ENCODE measurements at regions not wholly inside any gene's neighbourhood (a gene's known extent, or its start where the extent isn't known, plus 50 kb on each side); places are given as distances from the start of the nearest gene placed in this dataset.

GRCh38 chr2:48107326-48107925, 201.1 kb upstream of the FBXO11 start:
- DNase-seq (ENCODE audit: low read depth) = no peak

- DNase-seq (ENCODE audit: low read depth) = no peak
These were observed 202.2 kb upstream of the FBXO11 start for GRCh38 chr2:48108455-48108854.

GRCh38 chr2:48109491-48110204, 203.3 kb upstream of the FBXO11 start:
- no peak for DNase-seq (ENCODE audit: low read depth)

DNA sequence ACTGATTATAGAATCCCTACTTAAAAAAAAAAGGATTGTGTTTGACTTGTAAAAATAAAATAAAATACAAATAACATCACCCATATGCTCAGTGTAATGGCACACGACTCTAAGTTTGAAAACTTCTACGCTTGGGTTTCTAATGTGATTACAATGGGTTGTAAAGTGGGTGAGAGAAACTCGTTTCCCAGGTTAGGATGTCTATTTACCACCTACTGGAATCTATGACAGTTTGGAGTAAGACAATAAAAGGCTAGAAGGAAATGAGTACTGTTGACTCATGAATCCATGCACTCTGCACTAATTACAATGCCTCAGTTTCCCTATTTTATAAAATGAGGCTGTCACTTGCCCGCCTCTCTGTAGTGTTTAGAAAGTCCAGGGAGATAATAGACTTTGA, 204.0 kb upstream of the FOXN2 start:
- DNase-seq (ENCODE audit: low read depth) = no peak

- no peak for DNase-seq (ENCODE audit: low read depth)
These were observed 201.4 kb upstream of the FOXN2 start for GRCh38 chr2:48112911-48113680.

DNA sequence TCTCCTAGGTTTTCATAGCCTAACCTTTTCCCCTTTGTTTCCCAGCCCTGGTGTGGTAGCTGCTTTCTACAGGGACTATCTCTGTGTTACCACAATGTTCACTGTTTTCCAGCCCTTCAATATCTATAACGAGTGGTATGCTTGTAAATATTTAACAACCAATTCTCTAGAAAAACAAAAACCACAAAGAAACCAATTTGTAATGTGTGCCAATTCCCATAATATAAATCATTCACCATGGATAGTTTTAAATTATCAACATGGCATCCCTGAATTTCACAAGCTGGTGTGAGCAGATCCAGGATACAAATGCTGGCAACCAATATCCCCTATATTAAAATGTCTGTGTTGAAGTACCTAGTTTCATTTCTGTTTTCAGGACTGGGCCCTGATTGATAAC, 200.7 kb upstream of the FOXN2 start:
- no peak for DNase-seq (ENCODE audit: low read depth)

DNA sequence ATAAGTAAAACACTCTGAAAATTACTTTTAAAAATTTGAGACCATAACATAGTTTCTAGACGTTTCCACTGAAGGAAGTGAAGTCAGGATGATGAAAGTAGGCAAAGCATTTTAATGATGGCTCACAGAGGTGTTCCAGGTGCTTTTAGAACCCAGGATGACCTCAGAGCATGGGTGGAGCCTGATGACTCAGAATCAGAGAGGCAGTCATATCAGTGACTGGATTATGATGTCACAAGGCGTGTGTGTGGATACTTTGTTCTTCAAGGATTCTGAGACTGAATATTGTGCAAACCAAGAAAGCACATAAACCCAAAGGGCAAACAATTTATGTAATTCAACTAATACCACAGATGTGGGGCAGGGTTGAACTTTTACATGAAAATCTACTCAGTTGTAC, 200.2 kb upstream of the FOXN2 start:
- DNase-seq (ENCODE audit: low read depth) = peak; percentile 56

DNA sequence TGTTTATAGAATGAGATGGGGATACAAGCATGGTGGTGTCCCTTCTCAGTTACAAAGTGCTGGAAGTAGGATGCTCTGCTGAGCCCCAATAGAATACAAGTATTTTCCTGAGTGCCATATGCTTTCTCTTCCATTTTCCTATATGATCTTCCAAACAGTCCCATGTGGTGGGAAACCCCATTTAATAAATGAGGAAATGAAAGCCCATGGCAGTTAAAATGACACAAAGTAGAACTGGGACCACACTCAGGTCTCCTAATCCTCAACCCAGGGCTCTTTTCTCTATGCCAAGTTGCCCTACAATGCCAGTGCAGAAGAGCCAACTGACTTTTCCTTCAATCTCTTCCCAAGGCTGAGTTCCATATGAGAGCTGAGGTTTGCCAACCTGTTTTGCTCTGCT, 198.0 kb upstream of the FOXN2 start:
- no peak for DNase-seq (ENCODE audit: low read depth)

GRCh38 chr2:48118895-48119294, 195.6 kb upstream of the FOXN2 start:
- DNase-seq (ENCODE audit: low read depth) = no peak

DNA sequence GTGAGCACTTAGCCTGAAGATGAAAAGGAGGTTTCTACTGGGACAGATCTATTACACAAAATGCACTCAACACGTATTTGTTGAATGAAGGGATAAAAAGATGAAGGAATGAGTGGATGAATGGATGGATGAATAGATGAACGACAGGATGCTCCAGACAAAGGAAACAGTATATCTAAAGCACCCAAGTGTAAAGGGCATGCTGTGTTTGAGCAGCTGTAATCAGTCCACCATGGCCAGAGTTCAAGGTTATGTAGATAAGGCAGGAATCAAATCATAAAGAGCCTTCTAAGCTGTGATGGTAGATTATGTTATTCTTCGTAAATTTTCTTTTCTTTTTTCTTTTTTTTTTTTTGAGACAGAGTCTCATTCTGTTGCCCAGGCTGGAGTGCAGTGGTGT, 194.4 kb upstream of the FOXN2 start:
- no peak for DNase-seq (ENCODE audit: low read depth)

DNA sequence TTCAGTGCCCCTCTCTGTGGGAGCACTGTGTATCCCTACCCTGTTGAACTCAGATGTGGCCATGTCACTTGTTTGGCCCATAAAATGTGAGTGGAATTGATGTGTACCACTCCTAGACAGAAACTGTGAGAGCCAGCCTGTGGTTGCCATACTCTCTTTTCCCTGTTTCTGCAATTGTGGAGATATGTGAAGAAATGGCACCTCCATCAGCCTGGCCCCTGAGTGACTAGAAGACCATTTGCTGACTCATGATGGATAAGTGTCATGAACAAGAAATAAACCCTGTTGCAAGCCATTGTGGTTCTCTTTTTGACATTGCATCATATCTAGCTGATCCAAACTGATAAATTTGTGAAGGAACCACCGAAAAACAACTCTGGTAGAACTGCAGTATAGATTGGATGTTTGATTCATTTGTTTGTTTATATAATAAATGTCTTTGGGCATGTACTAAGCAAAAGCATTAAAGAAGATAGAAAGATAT, 193.7 kb upstream of the FOXN2 start:
- no peak for DNase-seq (ENCODE audit: low read depth)

- DNase-seq (ENCODE audit: low read depth) = no peak
These were observed 192.3 kb upstream of the FOXN2 start for GRCh38 chr2:48122166-48122565.

- DNase-seq (ENCODE audit: low read depth) = no peak
These were observed 189.9 kb upstream of the FOXN2 start for GRCh38 chr2:48124592-48124991.

GRCh38 chr2:48126162-48126561, 188.3 kb upstream of the FOXN2 start:
- DNase-seq (ENCODE audit: low read depth) = no peak

DNA sequence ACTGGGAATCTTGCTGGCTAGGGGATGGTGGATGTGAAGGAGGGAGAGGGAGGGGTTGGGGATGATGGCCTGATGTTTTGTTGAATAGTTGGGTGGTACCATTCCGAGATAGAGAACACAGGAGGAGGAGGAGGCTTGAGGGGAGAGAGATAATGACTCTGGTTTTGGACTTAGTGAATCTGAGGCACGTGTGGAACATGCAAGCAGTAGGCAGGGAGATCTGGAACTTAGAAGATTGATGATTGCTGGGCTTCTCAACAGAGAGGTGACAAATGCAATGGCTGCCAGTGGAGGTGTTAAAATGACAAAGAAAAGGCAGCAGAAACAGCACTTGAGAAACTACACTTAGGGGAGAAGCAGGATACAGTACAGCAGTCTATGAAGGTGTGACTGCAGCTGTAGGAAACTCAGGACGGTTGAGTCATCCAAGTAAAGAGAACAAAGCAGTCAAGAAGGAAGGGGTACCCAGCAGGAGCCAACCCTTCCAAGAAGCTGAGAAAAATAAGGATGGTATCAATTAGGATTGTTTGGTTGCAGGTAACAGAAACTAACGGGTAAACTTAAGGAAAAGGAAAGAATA, 186.8 kb upstream of the FOXN2 start:
- DNase-seq (ENCODE audit: low read depth) = no peak

DNA sequence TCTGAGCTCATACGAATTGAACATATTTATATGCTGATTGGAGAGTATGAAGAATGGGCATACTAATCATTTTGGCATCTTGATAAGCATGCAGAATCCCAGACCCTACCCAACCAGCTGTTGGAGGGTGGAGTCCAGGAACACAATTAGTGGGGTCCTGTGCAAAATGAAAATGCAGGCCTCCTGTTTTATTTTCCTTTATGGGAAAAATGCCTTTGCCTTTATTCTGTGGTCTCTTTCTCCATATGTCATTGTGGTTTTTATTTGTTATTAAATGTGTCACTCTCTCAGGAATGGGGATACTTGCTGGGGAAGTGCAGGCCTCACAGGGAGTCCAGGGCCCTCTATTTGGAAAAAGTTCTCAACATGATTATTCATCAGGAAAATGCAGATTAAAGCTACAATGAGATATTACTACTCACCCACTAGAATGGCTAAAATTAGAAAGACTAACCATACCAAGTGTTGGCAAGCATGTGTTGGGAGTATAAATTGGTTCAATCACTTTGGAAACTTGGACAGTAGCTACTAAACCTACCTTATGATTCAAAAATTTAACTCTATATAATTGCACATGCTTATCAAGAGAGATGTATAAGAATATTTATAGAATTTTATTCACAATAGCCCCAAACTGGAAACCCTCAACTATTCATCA, 185.1 kb upstream of the FOXN2 start:
- DNase-seq (ENCODE audit: low read depth) = no peak

- DNase-seq (ENCODE audit: low read depth) = no peak
These were observed 182.8 kb upstream of the FOXN2 start for GRCh38 chr2:48131539-48132270.

- DNase-seq (ENCODE audit: low read depth) = no peak
These were observed 182.2 kb upstream of the FOXN2 start for GRCh38 chr2:48132271-48132625.

GRCh38 chr2:48134704-48135103, 179.8 kb upstream of the FOXN2 start:
- no peak for DNase-seq (ENCODE audit: low read depth)

GRCh38 chr2:48135797-48136196, 178.7 kb upstream of the FOXN2 start:
- no peak for DNase-seq (ENCODE audit: low read depth)

DNA sequence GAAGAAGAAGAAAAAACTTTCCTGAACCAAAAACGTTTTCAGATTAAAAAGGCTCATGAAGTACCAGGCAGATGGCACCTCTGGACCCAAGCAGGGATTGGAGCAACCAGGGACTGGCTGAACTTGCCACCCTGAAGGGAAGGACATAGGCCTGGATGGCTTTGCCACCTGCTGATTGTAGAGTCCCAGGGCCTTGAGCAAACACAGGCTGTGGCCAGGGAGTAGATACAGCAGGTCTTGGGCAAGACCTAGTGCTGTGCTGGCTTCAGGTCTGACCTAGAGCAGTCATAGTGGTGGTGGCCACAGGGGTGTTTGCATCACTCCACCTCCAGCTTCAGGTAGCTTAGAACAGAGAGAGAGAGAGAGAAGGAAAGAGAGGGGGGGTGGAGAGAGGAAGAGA, 176.7 kb upstream of the FOXN2 start:
- no peak for DNase-seq (ENCODE audit: low read depth)

DNA sequence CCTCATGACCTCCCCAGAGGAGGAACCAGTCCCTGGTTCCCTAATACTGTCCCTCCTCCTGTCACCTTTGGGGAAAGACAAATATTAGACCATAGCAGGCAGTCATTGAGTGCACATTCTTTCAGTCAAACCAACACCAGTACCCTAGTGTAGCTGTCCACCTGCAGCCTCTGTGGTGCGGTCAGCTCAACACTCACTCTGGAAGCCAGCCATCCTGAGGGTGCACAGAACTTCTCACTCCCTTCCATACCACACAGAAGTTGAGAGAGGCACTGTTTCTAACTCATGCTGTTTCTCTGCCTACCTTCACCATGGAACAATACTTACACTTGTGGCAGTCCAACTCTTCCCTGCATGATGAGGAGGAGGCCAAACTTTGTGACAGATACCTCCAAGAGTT, 175.6 kb upstream of the FOXN2 start:
- no peak for DNase-seq (ENCODE audit: low read depth)

All from activated T-cell treated with anti-CD3 and anti-CD28 coated beads for 48 hours (primary cell).